Activated T-cell treated with anti-CD3 and anti-CD28 coated beads, Interleukin-2, amount 50 U/mL, for 72 hours (primary cell): ENCODE measurements at regions not wholly inside any gene's neighbourhood (a gene's known extent, or its start where the extent isn't known, plus 50 kb on each side); places are given as distances from the start of the nearest gene placed in this dataset.

Experiments
- ATAC-seq, 2 donors: fragments of 150-1000 bp; cut with Tn5 transposase; replicated peaks in 1 of 2; 2 replicates each; pipeline ENCODE4 v1.10.0; 2021; ENCODE audit warnings: moderate library complexity in 2 of 2, mild to moderate bottlenecking in 1 of 2
- DNase-seq, 2 donors: peaks; one replicate each; pipeline ENCODE4 v3.0.0; 2021 to 2022; ENCODE audit warnings: mixed read lengths in 1 of 2
- H3K27ac Mint-ChIP-seq: one replicate; pipeline ENCODE4 v1.8.0; 2022; ENCODE audit warnings: mild to moderate bottlenecking, moderate library complexity, mixed read lengths
- H3K27me3 Mint-ChIP-seq: one replicate; pipeline ENCODE4 v1.8.0; 2022; ENCODE audit warnings: low read depth, mixed read lengths
- H3K36me3 Mint-ChIP-seq, 2 donors: one replicate each; pipeline ENCODE4 v1.8.0; 2022; ENCODE audit warnings: mixed read lengths in 2 of 2, mild to moderate bottlenecking in 1 of 2; ENCODE audit not compliant: insufficient read depth in 2 of 2
- H3K4me1 Mint-ChIP-seq: one replicate; pipeline ENCODE4 v1.8.0; 2022; ENCODE audit warnings: low read depth, mixed read lengths
- H3K4me3 Mint-ChIP-seq, 2 donors: one replicate each; pipeline ENCODE4 v1.8.0; 2022; ENCODE audit warnings: mild to moderate bottlenecking in 2 of 2, mixed read lengths in 2 of 2, moderate library complexity in 2 of 2
- H3K9me3 Mint-ChIP-seq, 2 donors: one replicate each; pipeline ENCODE4 v1.8.0; 2022; ENCODE audit warnings: mixed read lengths in 2 of 2

DNA sequence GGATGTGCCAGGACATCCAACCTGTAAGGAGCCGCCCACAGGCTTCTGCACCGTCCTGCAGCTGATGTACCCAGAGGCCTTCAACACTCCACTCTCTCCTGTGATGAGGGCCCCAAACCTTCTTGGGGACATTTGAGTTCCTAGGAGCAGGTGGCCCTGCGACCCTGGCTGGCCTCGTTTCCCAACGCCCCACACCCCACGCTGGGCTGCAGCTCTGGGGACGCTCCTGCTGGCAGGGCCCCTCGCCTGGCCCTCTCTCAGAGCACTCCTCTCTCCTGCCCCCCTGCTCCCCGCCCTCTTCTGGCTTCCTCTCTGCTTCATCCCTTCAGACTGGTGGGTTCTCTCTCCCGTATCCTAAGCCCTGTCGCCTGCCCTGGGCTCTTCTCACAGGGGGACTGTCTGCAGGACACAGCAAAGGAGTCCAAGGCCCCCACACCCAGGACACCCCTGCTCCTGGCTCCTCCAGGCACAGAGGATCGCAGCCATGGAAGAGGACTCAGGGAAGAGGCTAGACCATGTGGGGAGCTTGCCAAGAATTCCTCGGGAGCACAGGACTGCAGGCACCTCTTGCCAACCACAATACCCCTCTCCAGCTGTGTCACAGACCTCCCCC is 541.4 kb downstream of the TCERG1L start:
- H3K4me1 Mint-ChIP-seq: no peaks in the 10 kb centered on the region
- no peaks in the 10 kb centered on the region for H3K27me3 Mint-ChIP-seq
- peaks cover 0 to 5% of the 10 kb centered on the region in 2 donors for H3K36me3 Mint-ChIP-seq
- DNase-seq (no peak), ATAC-seq (no peak)
- peaks cover 0 to 5% of the 10 kb centered on the region in 2 donors for H3K9me3 Mint-ChIP-seq
- H3K4me3 Mint-ChIP-seq: no peak overlapping the region
- H3K27ac Mint-ChIP-seq: no peak overlapping the region

- H3K4me1 Mint-ChIP-seq: no peaks in the 10 kb centered on the region
- H3K9me3 Mint-ChIP-seq: peaks cover 0 to 4% of the 10 kb centered on the region in 2 donors
- ATAC-seq (no peak), DNase-seq (no peak)
- H3K36me3 Mint-ChIP-seq: peaks cover 0 to 5% of the 10 kb centered on the region in 2 donors
- H3K4me3 Mint-ChIP-seq: no peak overlapping the region
- H3K27me3 Mint-ChIP-seq: no peaks in the 10 kb centered on the region
- no peak overlapping the region for H3K27ac Mint-ChIP-seq
These were observed 540.0 kb downstream of the TCERG1L start for GRCh38 chr10:130771491-130771946.

- no peaks in the 10 kb centered on the region for H3K4me1 Mint-ChIP-seq
- H3K27ac Mint-ChIP-seq: no peak overlapping the region
- no peak overlapping the region for H3K4me3 Mint-ChIP-seq
- no peaks in the 10 kb centered on the region for H3K27me3 Mint-ChIP-seq
- DNase-seq (no peak), ATAC-seq (no peak)
- H3K36me3 Mint-ChIP-seq: peaks cover 0 to 5% of the 10 kb centered on the region in 2 donors
- H3K9me3 Mint-ChIP-seq: peaks cover 0 to 4% of the 10 kb centered on the region in 2 donors
These were observed 539.5 kb downstream of the TCERG1L start for GRCh38 chr10:130772056-130772455.

GRCh38 chr10:130772676-130773075 is 538.8 kb downstream of the TCERG1L start:
- Mint-ChIP-seq H3K4me3 (no peak overlapping the region), H3K9me3 (peaks cover 0 to 4% of the 10 kb centered on the region in 2 donors), H3K4me1 (no peaks in the 10 kb centered on the region), H3K27ac (no peak overlapping the region), H3K36me3 (peaks cover 0 to 5% of the 10 kb centered on the region in 2 donors), H3K27me3 (no peaks in the 10 kb centered on the region)
- ATAC-seq (no peak), DNase-seq (no peak)

DNA sequence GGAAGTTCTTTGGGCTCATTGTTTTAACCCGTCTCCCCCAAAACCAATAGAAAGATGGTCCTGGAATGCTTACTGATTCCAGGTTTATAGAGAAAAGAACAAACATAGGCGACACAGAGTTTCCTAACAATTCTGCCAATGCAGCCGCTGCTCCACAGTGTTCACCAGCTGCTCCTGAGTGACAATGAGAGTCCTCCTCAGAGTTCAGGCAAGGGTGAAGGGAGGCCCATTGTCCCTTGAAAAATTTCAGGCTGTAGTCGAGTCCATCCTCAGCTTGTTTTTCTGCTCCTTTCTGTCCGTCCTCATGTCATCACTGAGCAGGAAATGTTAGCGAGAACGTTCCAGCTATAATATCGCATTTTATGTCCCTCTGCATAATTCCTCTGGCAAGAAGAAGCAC is 537.6 kb downstream of the TCERG1L start:
- Mint-ChIP-seq H3K27me3 (no peaks in the 10 kb centered on the region), H3K4me3 (no peak overlapping the region), H3K36me3 (peaks cover 0 to 2% of the 10 kb centered on the region in 2 donors), H3K27ac (no peak overlapping the region), H3K9me3 (no peaks in the 10 kb centered on the region), H3K4me1 (no peaks in the 10 kb centered on the region)
- DNase-seq: no peak
- ATAC-seq: no peak

DNA sequence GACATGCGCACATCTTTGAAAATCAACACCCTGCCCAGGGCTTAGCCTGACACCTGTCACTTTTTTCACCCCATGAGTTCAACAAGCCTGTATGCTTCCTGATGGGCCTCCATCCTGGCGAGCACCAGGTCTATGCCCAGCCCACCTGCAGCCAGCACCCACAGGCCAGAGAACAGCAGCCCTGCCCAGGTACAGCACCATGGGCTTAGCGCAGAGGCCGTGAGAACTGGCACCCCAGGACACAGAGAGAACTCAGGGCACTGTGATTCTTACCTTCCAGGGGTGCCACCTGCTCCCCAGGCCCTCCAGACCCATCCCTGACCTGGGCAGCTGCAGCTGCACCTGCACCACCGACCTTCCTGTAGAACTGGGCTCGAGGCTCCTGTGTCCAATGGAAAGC is 536.6 kb downstream of the TCERG1L start:
- Mint-ChIP-seq H3K4me1 (no peaks in the 10 kb centered on the region), H3K27me3 (no peaks in the 10 kb centered on the region), H3K27ac (no peak overlapping the region), H3K4me3 (no peak overlapping the region), H3K36me3 (no peaks in the 10 kb centered on the region), H3K9me3 (no peaks in the 10 kb centered on the region)
- ATAC-seq (no peak), DNase-seq (no peak)

DNA sequence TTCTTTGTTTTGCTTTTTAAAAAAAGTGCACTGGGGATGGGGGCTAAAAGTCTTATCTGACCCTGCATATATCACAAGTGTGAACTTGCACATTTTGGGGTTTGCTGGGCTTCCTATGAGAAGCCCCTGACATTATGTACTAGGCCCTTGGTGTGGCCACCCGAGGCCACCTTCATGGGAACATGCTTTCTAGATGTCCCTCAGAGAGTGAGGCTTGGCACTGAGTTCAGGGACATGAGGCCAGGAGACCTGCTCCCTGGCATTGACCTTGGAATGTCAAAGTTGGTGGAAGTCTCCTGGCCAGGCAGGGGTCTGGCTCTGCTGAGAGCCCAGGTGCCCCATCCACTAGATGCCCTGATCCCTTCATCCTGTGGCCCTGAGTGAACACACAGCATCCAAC is 536.2 kb downstream of the TCERG1L start:
- H3K36me3 Mint-ChIP-seq: no peaks in the 10 kb centered on the region
- H3K27ac Mint-ChIP-seq: no peak overlapping the region
- H3K4me1 Mint-ChIP-seq: no peaks in the 10 kb centered on the region
- ATAC-seq (no peak), DNase-seq (no peak)
- no peak overlapping the region for H3K4me3 Mint-ChIP-seq
- no peaks in the 10 kb centered on the region for H3K9me3 Mint-ChIP-seq
- H3K27me3 Mint-ChIP-seq: no peaks in the 10 kb centered on the region

- Mint-ChIP-seq H3K27ac (no peak overlapping the region), H3K4me3 (no peak overlapping the region)
- ATAC-seq: no peak
These were observed 534.8 kb downstream of the TCERG1L start for GRCh38 chr10:130776724-130777123.

DNA sequence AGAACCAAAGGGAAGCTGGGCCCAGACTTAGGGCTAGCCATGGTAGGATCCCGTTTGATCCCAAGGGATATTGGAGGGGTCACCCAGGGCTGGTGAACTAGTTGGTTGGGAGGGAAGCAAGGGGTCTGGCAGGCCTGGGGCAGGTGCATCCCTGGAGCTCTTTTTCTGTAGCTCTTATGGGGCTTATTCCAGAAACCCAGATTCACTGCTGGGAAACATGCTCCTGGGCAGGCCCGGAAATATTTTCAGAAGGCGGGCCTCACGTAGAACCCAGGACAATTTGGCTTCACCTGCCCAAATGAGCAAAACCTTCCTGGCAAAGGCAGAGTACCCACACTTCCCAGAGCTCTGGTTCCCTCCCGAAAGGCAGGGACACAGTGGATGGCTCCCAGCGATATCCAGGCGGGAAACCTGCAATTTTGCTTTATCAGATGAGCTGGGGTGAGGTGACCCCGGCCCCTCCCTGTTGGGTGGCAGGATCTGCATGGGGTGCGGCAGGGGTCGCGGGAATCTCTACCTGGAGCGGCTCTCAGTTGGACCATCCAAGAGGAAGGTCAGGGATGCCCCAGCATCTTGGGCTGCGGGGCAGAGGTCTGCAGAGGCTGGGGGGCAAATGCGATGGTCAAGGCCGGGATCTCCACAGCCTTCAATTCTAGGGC is 533.9 kb downstream of the TCERG1L start:
- Mint-ChIP-seq H3K9me3 (no peaks in the 10 kb centered on the region), H3K36me3 (no peaks in the 10 kb centered on the region), H3K4me3 (no peak overlapping the region), H3K27ac (no peak overlapping the region), H3K4me1 (no peaks in the 10 kb centered on the region), H3K27me3 (no peaks in the 10 kb centered on the region)
- DNase-seq (no peak), ATAC-seq (no peak)

More at GRCh38 chr10:130776724-130777123, 534.8 kb downstream of the TCERG1L start:
- Mint-ChIP-seq H3K4me1 (no peaks in the 10 kb centered on the region), H3K36me3 (no peaks in the 10 kb centered on the region), H3K27me3 (no peaks in the 10 kb centered on the region), H3K9me3 (no peaks in the 10 kb centered on the region)
- no peak for DNase-seq

DNA sequence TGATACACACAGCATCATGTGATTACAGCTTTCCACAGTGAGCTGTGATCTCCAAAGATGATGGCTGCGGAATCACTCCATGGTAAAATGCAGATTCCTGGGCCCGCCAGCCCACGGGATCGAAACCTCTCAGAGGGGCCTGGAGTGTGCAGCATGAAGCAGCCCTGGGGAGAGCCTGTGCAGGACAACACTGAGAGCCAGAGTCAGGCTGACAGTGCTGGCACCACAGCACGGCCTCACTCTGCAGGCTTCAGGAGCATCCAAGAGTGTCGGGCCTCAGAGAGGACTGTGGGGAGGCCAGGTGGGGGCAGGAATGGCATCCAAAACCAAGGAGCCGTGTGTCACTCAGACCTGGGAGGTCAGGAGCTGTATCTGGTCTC is 533.4 kb downstream of the TCERG1L start:
- H3K9me3 Mint-ChIP-seq: no peaks in the 10 kb centered on the region
- H3K4me1 Mint-ChIP-seq: no peaks in the 10 kb centered on the region
- no peaks in the 10 kb centered on the region for H3K27me3 Mint-ChIP-seq
- H3K27ac Mint-ChIP-seq: no peak overlapping the region
- DNase-seq (no peak), ATAC-seq (no peak)
- no peak overlapping the region for H3K4me3 Mint-ChIP-seq
- H3K36me3 Mint-ChIP-seq: no peaks in the 10 kb centered on the region

- H3K9me3 Mint-ChIP-seq: no peaks in the 10 kb centered on the region
- H3K27me3 Mint-ChIP-seq: no peaks in the 10 kb centered on the region
- ATAC-seq: no peak
- no peaks in the 10 kb centered on the region for H3K36me3 Mint-ChIP-seq
- H3K4me3 Mint-ChIP-seq: no peak overlapping the region
- no peaks in the 10 kb centered on the region for H3K4me1 Mint-ChIP-seq
- DNase-seq: no peak
- no peak overlapping the region for H3K27ac Mint-ChIP-seq
These were observed 530.8 kb downstream of the TCERG1L start for GRCh38 chr10:130780763-130781162.

- DNase-seq (no peak), ATAC-seq (no peak)
- Mint-ChIP-seq H3K27me3 (no peaks in the 10 kb centered on the region), H3K9me3 (no peaks in the 10 kb centered on the region), H3K4me3 (no peak overlapping the region), H3K36me3 (no peaks in the 10 kb centered on the region), H3K4me1 (no peaks in the 10 kb centered on the region), H3K27ac (no peak overlapping the region)
These were observed 530.3 kb downstream of the TCERG1L start for GRCh38 chr10:130781206-130781605.

GRCh38 chr10:130781623-130782022 is 529.9 kb downstream of the TCERG1L start:
- DNase-seq: no peak
- Mint-ChIP-seq H3K4me1 (no peaks in the 10 kb centered on the region), H3K27ac (no peak overlapping the region), H3K4me3 (no peak overlapping the region), H3K36me3 (no peaks in the 10 kb centered on the region), H3K27me3 (no peaks in the 10 kb centered on the region), H3K9me3 (no peaks in the 10 kb centered on the region)
- no peak for ATAC-seq

GRCh38 chr10:130782467-130782866 is 529.1 kb downstream of the TCERG1L start:
- DNase-seq (no peak), ATAC-seq (no peak)
- no peaks in the 10 kb centered on the region for H3K9me3 Mint-ChIP-seq
- no peak overlapping the region for H3K4me3 Mint-ChIP-seq
- no peaks in the 10 kb centered on the region for H3K4me1 Mint-ChIP-seq
- no peak overlapping the region for H3K27ac Mint-ChIP-seq
- H3K36me3 Mint-ChIP-seq: no peaks in the 10 kb centered on the region
- no peaks in the 10 kb centered on the region for H3K27me3 Mint-ChIP-seq
